ENCODE measurements at regions not wholly inside any gene's neighbourhood (a gene's known extent, or its start where the extent isn't known, plus 50 kb on each side); places are given as distances from the start of the nearest gene placed in this dataset.

GRCh38 chr3:94303266-94303665 is 240.4 kb downstream of the NSUN3 start:
- TF ChIP-seq, protein P1, sequence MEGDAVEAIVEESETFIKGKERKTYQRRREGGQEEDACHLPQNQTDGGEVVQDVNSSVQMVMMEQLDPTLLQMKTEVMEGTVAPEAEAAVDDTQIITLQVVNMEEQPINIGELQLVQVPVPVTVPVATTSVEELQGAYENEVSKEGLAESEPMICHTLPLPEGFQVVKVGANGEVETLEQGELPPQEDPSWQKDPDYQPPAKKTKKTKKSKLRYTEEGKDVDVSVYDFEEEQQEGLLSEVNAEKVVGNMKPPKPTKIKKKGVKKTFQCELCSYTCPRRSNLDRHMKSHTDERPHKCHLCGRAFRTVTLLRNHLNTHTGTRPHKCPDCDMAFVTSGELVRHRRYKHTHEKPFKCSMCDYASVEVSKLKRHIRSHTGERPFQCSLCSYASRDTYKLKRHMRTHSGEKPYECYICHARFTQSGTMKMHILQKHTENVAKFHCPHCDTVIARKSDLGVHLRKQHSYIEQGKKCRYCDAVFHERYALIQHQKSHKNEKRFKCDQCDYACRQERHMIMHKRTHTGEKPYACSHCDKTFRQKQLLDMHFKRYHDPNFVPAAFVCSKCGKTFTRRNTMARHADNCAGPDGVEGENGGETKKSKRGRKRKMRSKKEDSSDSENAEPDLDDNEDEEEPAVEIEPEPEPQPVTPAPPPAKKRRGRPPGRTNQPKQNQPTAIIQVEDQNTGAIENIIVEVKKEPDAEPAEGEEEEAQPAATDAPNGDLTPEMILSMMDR (optimal IDR thresholded peaks at IDR 0.05 in 1 of 3, IDR thresholded peaks at IDR 0.05 in 1 of 3, conservative IDR thresholded peaks at IDR 0.05 in 1 of 3; ENCODE audit: extremely low read depth in 1 of 3, insufficient read depth in 2 of 3, low read length in 3 of 3), result no peak
- no peak for TF ChIP-seq EZH2 (IDR thresholded peaks at IDR 0.05; ENCODE audit: low read length)

All from keratinocyte (primary cell).